BJ (cell line): ENCODE measurements at regions not wholly inside any gene's neighbourhood (a gene's known extent, or its start where the extent isn't known, plus 50 kb on each side); places are given as distances from the start of the nearest gene placed in this dataset.

Experiments
- CTCF ChIA-PET: fragments of 350-600 bp; formaldehyde crosslinking; extraction: SDS; loops from one replicate; lab custom pipeline; 2021; ENCODE audit warnings: antibody characterized with exemption, inconsistent platforms; lab: Yijun Ruan, JAX
- POLR2A ChIA-PET: fragments of 300-600 bp; sonication (Branson Sonifier 250); formaldehyde crosslinking; extraction: SDS; loops from one replicate; lab custom pipeline; 2021; ENCODE audit warnings: antibody characterized with exemption; lab: Charles Lee
- DNase-seq: peaks from one replicate; pipeline ENCODE4 v3.0.0-alpha.2; 2011; ENCODE audit warnings: low read depth
- H3K27me3 ChIP-seq: 2 replicates; pipeline ENCODE4 v1.6.0; 2011; ENCODE audit warnings: low read length; ENCODE audit not compliant: control insufficient read depth, insufficient read depth
- H3K36me3 ChIP-seq: 2 replicates; pipeline ENCODE4 v1.5.1; 2011; ENCODE audit warnings: low read length; ENCODE audit not compliant: control insufficient read depth, insufficient read depth
- H3K4me3 ChIP-seq: 2 replicates; pipeline ENCODE4 v1.5.1; 2011; ENCODE audit warnings: low read depth, mild to moderate bottlenecking, control low read depth, low read length
- CTCF ChIP-seq: IDR thresholded peaks from 2 replicates; pipeline ENCODE4 v1.5.1; 2011; ENCODE audit warnings: low read depth, mild to moderate bottlenecking, control low read depth, inconsistent platforms, low read length, moderate library complexity; ENCODE audit not compliant: insufficient read depth

GRCh38 chr20:24109008-24109407, 120.4 kb upstream of the GGTLC1 start:
- TF ChIP-seq CTCF, result no peak
- Histone ChIP-seq H3K36me3 (no peaks in the 10 kb centered on the region), H3K27me3 (peaks cover 3% of the 10 kb centered on the region; the same call in 1 of the 2 replicates), H3K4me3 (no peak overlapping the region)
- no peak for DNase-seq
- POLR2A ChIA-PET, result no interaction called here
- CTCF ChIA-PET, result no interaction called here

- CTCF ChIA-PET, result no interaction called here
- DNase-seq, result no peak
- no peak overlapping the region for H3K4me3 ChIP-seq
These were observed 120.0 kb upstream of the GGTLC1 start for GRCh38 chr20:24108581-24108980.

GRCh38 chr20:24106801-24107445, 118.3 kb upstream of the GGTLC1 start:
- ChIA-PET POLR2A (no interaction called here), CTCF (no interaction called here)
- Histone ChIP-seq H3K4me3 (no peak overlapping the region), H3K36me3 (no peaks in the 10 kb centered on the region), H3K27me3 (no peaks in the 10 kb centered on the region)
- no peak for DNase-seq
- TF ChIP-seq CTCF, result no peak

More at GRCh38 chr20:24108581-24108980, 120.0 kb upstream of the GGTLC1 start:
- TF ChIP-seq CTCF, result no peak
- POLR2A ChIA-PET, result no interaction called here
- H3K36me3 ChIP-seq, result no peaks in the 10 kb centered on the region
- peaks cover 3% of the 10 kb centered on the region; the same call in 1 of the 2 replicates for H3K27me3 ChIP-seq

GRCh38 chr20:24106150-24106800, 117.7 kb upstream of the GGTLC1 start:
- TF ChIP-seq CTCF, result no peak
- H3K27me3 ChIP-seq, result no peaks in the 10 kb centered on the region
- H3K36me3 ChIP-seq, result no peaks in the 10 kb centered on the region
- CTCF ChIA-PET, result no interaction called here
- POLR2A ChIA-PET, result interaction anchor here (0.6 kb wide), 1 partner anchor 169 kb away, joined by 5 read pairs; no protein-coding TSS in a partner anchor
- no peak for DNase-seq
- H3K4me3 ChIP-seq, result no peak overlapping the region

GRCh38 chr20:24102749-24103333, 114.3 kb upstream of the GGTLC1 start:
- Histone ChIP-seq H3K27me3 (no peaks in the 10 kb centered on the region), H3K4me3 (no peak overlapping the region), H3K36me3 (no peaks in the 10 kb centered on the region)
- no peak for DNase-seq
- ChIA-PET CTCF (interaction anchor here (1.9 kb wide), 1 partner anchor 8 kb away, joined by 4 read pairs; no protein-coding TSS in a partner anchor), POLR2A (no interaction called here)
- no peak for TF ChIP-seq CTCF
